NCI-H1436 (cell line): ENCODE measurements at regions not wholly inside any gene's neighbourhood (a gene's known extent, or its start where the extent isn't known, plus 50 kb on each side); places are given as distances from the start of the nearest gene placed in this dataset.
A peak's percentile ranks its signal among the peaks of the same experiment; 100 is the strongest.

Experiments
- DNase-seq: peaks from one replicate; lab custom pipeline; 2025; lab: John Stamatoyannopoulos, UW

DNA sequence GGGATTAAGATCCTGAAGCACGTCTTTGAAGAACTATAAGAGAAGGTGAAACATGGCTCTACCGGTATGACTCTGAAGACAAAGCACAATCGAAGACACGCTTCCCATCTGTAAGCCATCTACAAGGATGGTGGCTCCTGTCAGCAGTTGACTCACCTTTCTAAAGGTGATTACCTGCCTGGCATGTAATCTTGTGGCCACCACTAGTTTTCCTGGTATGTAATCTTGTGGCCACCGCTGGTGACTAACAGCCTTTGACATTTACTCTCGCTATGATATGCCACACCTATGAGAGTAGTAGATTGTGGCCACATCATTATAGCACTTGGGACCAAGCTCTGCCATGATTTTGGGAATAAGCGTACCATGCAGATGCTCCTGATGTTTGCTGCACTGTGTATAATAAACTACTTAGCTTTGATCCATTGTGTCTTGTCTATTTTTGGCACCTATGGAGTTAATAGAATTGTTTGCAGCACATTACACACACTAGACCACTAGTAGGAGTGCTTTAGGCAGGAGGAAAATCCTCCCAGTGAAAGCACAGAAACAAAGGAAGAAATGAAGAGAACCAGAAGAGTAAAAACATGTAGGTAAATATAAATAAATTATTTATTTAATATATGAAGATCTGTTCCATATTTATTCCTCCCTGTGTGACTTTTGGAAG, 59.8 kb downstream of the VAX1 start:
- DNase-seq: no peak

DNA sequence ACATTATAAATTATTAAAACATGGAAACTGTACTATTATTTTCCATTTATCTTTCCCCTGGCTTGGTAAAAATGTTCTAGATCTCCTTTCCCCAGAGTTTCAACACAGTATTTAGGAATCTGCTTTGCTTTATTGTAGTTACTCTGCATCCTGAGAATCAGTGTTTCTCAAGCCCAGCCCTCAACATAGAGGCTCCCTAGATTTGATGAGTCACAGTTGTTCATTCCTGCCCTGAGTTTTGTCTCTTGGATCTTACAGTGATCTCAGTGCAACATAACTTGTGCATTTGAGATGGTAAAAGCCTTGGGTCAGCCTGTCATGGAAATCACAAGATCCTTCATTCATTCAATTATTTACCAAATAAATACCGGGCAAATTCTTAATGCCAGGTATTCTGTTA, 63.0 kb downstream of the VAX1 start:
- no peak for DNase-seq

- peak; percentile 9 for DNase-seq
Measured at GRCh38 chr10:117074621-117075020, 63.4 kb downstream of the VAX1 start.

GRCh38 chr10:117071286-117072050, 66.5 kb upstream of the SHTN1 start:
- no peak for DNase-seq
